Right kidney (tissue), 1 donor: ENCODE measurements at regions not wholly inside any gene's neighbourhood (a gene's known extent, or its start where the extent isn't known, plus 50 kb on each side); places are given as distances from the start of the nearest gene placed in this dataset.
A peak's percentile ranks its signal among the peaks of the same experiment; 100 is the strongest.

Experiments
- DNase-seq: peaks from one replicate; pipeline ENCODE4 v3.0.0-alpha.2; 2016

- no peak for DNase-seq
Measured at GRCh38 chr9:89916001-89916597, 311.3 kb downstream of the GADD45G start.

DNA sequence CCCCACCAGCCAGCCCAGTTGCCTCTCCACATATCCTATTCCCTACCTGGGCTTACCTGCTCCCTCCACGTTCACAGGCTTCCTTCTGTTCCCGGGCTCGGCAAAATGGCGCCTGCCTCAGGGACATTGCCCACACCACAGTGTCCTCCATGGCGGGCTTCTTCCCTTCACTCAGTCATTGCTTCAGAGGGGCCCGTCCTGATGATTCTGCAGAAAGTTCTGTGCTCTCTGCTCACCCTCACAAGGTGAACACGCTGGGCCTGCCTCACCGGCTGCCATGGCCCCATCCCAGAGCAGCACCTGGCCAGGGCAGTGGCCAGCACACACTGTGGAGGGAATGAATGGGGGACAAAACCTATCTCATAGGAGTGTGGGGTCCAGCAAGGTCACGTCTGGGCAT is 313.0 kb downstream of the GADD45G start:
- no peak for DNase-seq

DNA sequence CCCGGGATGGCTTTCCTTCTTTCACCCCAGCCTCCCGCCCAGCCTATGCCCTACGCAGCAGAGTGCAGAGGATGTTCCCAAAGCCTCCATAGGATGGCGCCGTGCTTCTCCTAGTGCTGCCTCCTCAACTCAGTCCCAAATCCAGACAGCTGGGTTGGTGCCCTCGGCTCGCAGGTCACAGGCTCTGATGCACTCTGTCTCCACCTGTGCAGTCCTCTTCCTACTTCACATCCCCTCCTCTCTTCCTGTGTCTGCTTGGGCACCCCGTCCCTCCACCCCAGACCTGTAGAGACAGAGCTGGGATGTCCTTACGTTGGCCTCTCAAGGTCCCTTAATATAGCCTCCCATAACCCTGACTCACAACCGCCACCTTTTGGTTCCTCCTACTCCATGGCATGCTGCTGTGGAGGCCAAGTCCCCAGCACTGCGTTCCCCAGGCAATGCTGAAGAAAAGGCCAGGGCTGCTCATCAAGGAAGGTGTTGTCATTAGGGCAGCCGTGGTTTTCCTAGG is 314.4 kb downstream of the GADD45G start:
- no peak for DNase-seq

DNA sequence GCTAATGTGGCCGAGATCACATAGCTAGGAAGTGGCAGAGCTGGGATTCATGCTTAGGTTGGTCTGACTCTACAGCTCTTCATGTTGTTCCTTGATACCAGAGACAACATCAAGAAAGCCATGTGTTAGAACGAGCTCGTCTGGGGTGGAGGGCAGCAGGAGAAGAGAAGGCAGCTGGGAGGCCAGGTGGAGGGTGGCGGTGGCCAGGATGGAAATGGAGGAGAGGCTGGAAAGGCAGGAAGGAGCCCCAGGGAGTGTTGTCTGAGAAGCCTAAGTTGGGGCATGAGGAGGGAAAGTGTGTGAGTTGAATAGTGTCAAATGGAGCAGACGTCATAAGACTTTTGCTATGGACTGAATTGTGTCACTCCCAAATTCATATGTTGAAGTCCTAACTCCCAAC is 315.3 kb downstream of the GADD45G start:
- DNase-seq: no peak

DNA sequence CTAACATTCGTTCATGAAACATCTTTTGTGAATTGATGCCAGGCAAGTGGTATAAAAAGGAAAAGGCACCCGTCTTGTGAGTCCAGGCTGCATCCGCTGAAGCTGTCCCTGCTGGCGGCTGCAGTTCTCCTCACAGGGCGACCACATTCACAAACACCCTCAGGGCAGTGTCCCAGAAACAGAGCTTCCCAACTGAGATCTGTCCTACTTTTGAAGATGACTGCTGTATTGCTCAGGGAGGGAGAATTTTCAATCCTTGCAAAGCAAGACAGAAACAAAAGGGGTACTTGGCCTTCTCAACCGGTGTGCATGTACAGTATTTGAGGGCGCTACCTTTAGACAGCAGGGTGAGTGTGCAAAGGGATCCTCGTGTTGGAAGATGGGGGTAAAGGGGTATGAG is 316.1 kb downstream of the GADD45G start:
- no peak for DNase-seq

GRCh38 chr9:89922099-89922498 is 317.3 kb downstream of the GADD45G start:
- DNase-seq: no peak

DNA sequence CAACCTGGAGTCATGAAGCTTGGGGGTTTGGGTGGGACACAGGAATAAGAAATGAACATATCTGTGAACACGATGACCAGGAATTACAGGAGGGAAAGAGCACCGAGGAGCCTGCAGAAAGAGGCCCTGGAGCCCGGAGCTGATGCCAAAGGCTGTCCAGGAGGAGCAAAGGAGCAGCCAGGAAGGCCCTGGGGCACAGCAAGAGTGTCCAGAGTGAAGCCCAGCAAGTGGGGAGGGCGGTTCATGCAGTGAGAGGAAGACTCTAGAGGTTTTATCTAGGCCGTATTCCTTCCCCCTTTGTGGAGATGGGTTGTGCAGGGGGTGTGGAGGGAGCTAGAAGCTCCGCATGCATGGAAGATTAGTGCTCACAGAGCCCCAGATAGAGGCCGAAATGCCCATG is 318.4 kb downstream of the GADD45G start:
- DNase-seq: no peak

- no peak for DNase-seq
Measured at GRCh38 chr9:89923961-89924504, 319.2 kb downstream of the GADD45G start.

- DNase-seq: no peak
Measured at GRCh38 chr9:89924611-89925010, 319.8 kb downstream of the GADD45G start.

- DNase-seq: no peak
Measured at GRCh38 chr9:89926167-89926566, 321.4 kb downstream of the GADD45G start.

GRCh38 chr9:89926691-89927220 is 321.9 kb downstream of the GADD45G start:
- DNase-seq: no peak

DNA sequence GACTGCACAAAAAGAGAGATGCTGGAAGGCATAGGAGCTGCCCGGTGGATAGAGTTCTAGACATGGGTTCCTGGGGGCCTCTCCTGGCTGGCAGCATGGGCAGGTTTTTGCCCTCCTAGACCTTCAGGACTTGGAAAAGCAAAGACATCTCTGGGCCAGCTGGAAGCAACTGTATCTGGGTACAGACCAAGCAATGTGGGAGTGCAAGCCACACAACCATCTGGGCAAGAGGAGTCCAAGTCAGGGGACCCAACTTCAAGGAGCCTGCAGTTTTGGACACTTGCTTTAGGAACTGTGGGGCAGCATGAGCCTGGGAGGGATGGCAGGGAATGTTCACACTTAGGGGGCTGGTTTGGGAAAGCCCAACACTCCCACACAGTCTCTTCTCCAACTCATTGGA is 323.3 kb downstream of the GADD45G start:
- DNase-seq: no peak

GRCh38 chr9:89928521-89929275 is 323.9 kb downstream of the GADD45G start:
- DNase-seq: no peak

- DNase-seq: peak; percentile 56
Measured at GRCh38 chr9:89929315-89929672, 324.5 kb downstream of the GADD45G start.

DNA sequence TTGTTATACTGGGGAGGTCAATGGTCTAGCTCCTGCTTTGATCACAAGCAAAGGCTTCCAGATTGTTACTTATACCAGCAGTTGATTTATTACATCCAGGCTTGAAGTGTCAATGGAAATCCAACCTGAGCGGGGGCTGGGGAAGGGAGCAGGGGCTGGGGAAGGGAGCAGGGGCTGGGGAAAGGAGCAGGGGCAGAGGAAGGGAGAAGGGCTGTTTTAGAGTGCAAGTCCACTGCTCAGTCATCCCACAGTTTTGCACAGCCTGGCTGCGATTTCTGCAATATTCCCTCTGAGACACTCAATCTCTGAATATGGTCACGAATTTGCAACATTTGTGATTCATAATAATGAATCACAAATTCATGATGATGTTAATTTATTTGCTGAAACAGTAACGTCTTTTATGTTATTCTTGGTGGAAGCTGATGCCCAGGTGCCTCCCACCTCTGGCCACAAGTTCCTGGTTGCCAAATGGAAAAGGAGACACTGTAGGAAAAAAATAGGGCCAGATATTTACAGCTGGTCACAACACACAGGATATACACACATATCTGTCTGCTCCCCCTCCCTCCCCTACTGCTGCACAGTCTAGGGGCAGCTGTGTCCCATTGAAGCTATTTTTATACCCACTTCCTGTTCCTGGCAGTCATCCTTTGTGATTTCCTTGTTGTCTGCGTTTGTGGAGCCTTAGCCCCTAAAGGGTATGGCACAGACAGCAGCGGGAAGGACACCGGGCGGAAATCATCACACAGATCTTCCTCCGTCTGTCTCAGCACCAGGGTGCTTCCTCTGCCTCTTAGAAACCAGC is 325.1 kb downstream of the GADD45G start:
- no peak for DNase-seq

- no peak for DNase-seq
Measured at GRCh38 chr9:89933578-89933977, 328.8 kb downstream of the GADD45G start.

DNA sequence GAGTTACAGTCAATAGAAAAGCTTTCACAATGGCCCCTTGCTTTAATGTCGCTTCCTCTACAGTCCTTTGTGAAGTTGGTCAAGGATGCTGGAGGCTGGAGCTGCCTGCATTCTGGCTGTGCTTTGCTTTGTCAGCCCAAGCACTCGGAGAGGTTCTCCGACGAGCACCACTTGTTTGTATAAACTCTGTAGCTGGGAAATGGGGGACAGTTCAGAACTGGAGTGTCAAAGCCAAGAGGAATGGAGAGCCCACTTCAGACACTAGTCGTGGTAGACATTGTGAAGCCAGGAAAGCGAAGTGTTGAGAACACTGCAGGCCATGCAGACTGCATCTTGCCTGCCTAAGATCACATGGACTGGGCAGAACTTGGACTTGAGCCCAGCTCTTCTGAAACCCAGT is 330.3 kb downstream of the GADD45G start:
- DNase-seq: no peak

DNA sequence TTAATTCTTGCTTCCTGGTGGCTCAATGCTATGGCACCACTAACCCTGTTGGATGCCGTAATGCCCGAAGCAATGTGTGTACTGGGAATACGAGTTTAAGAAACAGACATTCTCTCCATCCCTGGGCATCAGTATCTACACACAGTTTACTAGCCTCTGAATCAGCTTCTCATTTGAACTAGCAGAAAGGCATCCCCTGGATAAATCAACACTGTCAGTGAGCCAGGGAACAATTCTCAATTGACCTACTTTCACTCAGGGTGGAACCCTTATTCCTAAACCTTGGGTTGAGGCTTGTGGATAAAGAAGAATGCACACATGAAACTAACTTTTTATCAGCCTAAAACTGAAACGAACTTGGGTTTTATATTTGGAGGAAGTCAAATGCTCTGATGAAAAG is 331.0 kb downstream of the GADD45G start:
- no peak for DNase-seq

GRCh38 chr9:89937051-89937450 is 332.2 kb downstream of the GADD45G start:
- DNase-seq: no peak

GRCh38 chr9:89939181-89939580 is 334.4 kb downstream of the GADD45G start:
- no peak for DNase-seq

GRCh38 chr9:89939626-89940292 is 334.9 kb downstream of the GADD45G start:
- no peak for DNase-seq

DNA sequence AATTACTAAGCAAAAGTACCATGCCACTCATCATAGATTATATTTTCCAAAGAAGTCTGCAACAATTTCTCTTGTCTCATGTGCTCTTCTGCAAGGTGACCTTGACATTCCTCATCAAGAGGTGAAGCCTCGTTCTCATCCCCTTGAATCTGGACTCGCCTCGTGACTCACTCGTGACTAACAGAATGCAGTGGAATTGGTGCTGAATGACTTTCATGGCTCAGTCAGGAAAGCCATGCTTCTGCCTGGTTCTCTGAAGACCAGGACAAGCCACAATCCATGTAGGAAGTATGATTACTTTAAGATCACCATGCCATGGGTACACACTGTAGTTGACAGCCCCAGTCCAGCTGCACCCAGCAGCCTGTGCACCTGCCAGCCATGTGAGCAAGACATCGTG is 335.8 kb downstream of the GADD45G start:
- no peak for DNase-seq
